ENCODE measurements at regions not wholly inside any gene's neighbourhood (a gene's known extent, or its start where the extent isn't known, plus 50 kb on each side); places are given as distances from the start of the nearest gene placed in this dataset.

DNA sequence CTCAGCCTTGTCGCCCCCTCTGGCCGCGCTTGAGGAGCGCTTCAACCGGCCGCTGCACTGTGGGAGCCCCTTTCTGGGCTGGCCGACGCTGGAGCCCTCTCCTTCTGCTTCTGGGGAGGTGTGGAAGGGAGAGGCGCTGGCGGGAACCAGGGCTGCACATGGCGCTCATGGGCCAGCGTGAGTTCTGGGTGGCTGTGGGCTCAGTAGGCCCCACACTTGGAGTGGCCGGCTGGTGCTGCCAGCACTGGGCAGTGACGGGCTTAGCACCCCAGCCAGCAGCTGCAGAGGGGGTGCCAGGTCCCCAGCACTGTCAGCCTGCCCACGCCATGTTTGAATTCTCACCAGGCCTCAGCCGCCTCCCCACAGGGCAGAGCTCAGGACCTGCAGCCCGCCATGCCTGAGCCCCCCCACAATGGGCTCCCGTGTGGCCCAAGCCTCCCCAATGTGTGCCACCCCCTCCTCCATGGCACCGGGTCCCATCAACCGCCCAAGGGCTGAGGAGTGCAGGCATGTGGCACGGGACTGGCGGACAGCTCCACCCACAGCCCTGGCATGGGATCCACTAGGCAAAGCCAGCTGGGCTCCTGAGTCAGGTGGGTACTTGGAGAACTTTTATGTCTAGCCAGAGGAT is 615.2 kb downstream of the TRIML1 start:
- DNase-seq (ENCODE audit: low read depth): no peak
- no peak overlapping the region for H3K4me3 ChIP-seq (ENCODE audit: low read depth, low read length)
- TF ChIP-seq, protein P1, sequence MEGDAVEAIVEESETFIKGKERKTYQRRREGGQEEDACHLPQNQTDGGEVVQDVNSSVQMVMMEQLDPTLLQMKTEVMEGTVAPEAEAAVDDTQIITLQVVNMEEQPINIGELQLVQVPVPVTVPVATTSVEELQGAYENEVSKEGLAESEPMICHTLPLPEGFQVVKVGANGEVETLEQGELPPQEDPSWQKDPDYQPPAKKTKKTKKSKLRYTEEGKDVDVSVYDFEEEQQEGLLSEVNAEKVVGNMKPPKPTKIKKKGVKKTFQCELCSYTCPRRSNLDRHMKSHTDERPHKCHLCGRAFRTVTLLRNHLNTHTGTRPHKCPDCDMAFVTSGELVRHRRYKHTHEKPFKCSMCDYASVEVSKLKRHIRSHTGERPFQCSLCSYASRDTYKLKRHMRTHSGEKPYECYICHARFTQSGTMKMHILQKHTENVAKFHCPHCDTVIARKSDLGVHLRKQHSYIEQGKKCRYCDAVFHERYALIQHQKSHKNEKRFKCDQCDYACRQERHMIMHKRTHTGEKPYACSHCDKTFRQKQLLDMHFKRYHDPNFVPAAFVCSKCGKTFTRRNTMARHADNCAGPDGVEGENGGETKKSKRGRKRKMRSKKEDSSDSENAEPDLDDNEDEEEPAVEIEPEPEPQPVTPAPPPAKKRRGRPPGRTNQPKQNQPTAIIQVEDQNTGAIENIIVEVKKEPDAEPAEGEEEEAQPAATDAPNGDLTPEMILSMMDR (IDR thresholded peaks at IDR 0.05; ENCODE audit: insufficient read depth, low read depth, low read length, missing control alignments): no peak

DNA sequence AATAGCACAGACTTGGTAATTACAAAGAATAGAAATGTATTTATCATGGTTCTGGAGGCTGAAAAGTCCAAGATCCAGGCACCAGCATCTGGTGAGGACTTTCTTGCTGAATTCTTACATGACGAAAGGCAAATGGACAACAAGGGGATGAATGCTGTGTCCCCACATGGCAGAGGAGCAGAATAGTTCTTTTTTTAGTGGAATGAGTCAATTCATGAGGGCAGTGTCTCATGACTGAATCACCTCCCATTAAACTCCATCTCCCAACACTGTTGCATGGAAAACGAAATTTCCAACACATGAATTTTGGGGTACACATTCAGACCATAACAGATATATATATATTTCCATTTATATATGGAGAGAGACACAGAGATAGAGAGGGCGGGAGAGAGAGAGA is 628.3 kb downstream of the TRIML1 start:
- TF ChIP-seq, protein P1 (IDR thresholded peaks at IDR 0.05; ENCODE audit: insufficient read depth, low read depth, low read length, missing control alignments): no peak
- no peak for DNase-seq (ENCODE audit: low read depth)
- no peak overlapping the region for H3K4me3 ChIP-seq (ENCODE audit: low read depth, low read length)

DNA sequence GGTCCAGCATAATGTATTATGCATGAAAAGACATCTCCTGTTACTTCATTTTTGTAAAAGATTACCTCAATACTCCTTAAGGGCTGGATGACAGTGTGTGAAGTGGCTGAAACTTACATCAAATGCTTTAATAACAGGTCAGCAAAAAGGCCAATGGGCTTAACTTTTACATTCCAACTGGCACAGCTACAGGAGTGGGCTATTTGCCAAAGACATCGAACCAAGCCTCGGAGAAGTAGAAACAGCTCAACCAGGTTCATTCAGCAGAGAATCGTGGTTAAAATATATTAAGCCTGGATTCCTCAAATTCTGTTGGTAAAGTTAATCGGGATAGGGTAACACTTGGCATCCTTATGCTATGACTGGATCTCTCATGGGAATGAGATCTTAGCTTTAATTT is 639.7 kb downstream of the TRIML1 start:
- no peak overlapping the region for H3K4me3 ChIP-seq (ENCODE audit: low read depth, low read length)
- DNase-seq (ENCODE audit: low read depth): no peak
- TF ChIP-seq, protein P1 (IDR thresholded peaks at IDR 0.05; ENCODE audit: insufficient read depth, low read depth, low read length, missing control alignments): no peak

DNA sequence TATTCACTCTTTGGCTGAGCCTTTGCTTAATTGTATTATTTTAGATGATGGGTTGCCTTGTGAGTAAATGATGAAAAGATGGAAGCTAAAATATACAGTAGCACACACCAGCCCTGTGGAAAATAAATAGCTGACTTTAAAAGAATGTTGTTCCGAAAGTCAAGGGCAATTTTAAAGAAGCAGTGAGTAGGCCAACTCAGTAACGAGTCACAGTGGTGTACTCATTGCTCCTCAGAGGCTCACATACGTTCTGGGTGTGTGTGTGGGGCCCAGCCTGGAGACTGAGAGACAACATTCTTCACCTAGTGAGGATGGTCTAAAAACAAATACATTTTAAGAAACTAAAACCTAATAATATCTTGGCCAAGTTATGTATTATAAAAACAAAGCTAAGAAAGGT is 640.3 kb downstream of the TRIML1 start:
- no peak for DNase-seq (ENCODE audit: low read depth)
- TF ChIP-seq, protein P1 (IDR thresholded peaks at IDR 0.05; ENCODE audit: insufficient read depth, low read depth, low read length, missing control alignments): no peak
- no peak overlapping the region for H3K4me3 ChIP-seq (ENCODE audit: low read depth, low read length)

DNA sequence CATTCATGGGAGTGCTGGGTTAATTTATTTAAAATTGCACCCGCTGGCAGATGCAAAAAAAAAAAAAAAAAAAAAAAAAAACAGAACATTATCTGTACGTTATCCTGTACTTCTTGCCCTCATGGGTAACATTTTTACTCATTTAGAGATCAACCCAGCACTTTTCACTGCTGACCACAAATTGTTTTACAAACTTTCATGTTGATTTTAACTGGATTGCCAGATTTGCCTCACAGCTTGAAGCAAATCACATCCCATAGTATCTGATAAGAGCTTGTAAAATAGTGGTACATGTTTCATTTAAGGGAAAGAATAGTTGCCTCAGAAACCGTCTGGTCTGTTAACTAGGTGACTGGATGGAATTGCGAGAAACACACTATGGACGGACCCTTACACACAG is 640.8 kb downstream of the TRIML1 start:
- TF ChIP-seq, protein P1 (IDR thresholded peaks at IDR 0.05; ENCODE audit: insufficient read depth, low read depth, low read length, missing control alignments): no peak
- no peak overlapping the region for H3K4me3 ChIP-seq (ENCODE audit: low read depth, low read length)
- DNase-seq (ENCODE audit: low read depth): no peak

DNA sequence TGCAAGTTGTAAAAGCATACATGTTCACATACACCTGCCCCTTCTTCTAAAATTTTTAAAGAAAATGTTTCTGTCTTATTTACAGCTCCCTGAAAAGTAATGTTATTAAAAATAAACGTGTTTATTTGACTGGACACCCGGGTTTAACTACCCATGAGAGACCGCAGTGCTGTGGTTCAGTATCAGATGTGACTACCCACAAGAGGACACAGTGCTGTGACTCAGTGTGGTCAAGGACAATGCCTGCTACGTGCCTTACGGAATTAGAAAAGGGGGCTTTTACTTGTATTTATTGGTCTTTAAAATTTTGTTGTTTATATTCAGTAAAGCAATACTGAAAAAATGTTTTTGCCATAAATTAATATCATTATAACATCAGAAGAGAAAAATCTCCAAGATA is 641.4 kb downstream of the TRIML1 start:
- H3K4me3 ChIP-seq (ENCODE audit: low read depth, low read length): no peak overlapping the region
- DNase-seq (ENCODE audit: low read depth): no peak
- TF ChIP-seq, protein P1 (IDR thresholded peaks at IDR 0.05; ENCODE audit: insufficient read depth, low read depth, low read length, missing control alignments): no peak

DNA sequence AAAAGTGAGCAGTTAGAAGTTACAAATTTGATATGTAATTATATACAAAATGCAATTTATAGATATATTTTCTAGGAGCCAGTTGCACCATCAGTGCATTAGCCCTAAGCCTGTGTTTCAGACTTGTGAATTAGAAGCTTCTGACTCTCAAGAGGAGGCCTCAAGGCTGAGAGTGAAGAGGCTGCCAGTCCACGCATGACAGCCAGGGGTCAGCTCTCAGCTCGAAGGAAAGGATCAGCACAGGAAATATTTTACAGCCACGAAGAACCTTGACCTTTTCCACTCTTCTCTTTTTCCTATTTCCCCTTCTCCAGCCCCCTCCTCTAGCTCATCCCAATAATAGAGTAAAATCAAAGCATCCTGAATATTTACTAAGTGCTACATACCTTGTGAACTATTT is 642.4 kb downstream of the TRIML1 start:
- no peak for DNase-seq (ENCODE audit: low read depth)
- H3K4me3 ChIP-seq (ENCODE audit: low read depth, low read length): no peak overlapping the region
- TF ChIP-seq, protein P1 (IDR thresholded peaks at IDR 0.05; ENCODE audit: insufficient read depth, low read depth, low read length, missing control alignments): no peak
